GM21825 (cell line): ENCODE measurements at regions not wholly inside any gene's neighbourhood (a gene's known extent, or its start where the extent isn't known, plus 50 kb on each side); places are given as distances from the start of the nearest gene placed in this dataset.
"Not testable (repeated sequence)": the region's sequence is repeated elsewhere in the genome, so short reads cannot be mapped to it uniquely, and the experiment has no call there.

ENCODE experiments used
- ATAC-seq: cut with Tn5 transposase; IDR thresholded peaks from one replicate; pipeline ENCODE4 v1.9.1; 2021; ENCODE audit warnings: mild to moderate bottlenecking, moderate library complexity; ENCODE audit not compliant: unreplicated experiment

GRCh38 chr9:113739605-113740507 is 136.3 kb upstream of the ZNF618 start:
- ATAC-seq: not testable (repeated sequence)

GRCh38 chr9:113740508-113741500 is 135.3 kb upstream of the ZNF618 start:
- not testable (repeated sequence) for ATAC-seq

GRCh38 chr9:113741886-113742854 is 133.9 kb upstream of the ZNF618 start:
- no peak for ATAC-seq

DNA sequence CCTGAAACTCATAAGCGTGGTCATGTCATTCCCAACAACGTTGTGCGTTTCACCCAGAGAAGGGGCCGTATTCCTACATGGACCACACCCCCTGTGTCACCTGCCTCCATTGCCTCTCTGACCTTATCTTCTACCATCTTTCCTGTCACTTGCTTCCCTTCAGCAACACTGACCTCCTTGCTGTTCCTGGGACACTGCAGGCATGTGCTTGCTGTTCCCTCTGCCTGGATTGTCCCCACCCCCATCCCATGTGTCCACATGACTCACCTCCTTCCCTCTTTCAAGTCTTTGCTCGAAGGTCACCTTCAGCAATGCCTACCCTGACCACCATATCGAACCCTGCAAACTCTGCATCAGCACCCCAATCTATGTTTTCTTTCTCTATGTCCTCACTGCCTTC is 133.2 kb upstream of the ZNF618 start:
- no peak for ATAC-seq

DNA sequence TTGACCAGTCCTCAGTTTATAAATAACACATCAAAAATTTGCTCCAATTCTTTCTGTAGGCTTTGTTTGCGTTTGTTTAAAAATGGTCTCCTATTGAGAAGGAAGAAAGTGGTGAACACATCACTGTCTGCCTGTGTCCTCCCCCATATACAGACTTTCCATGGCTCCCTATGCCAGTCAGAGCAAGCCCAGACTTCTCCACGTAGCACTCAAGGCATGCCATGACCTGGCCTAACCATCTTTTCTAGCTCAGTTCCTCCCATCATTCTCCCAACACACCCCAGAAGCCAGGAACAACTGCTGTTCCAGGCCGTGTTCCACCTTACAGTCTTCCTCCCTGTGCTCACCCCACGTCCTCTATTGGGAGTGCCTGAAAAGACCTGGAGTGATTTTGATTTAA is 129.6 kb upstream of the ZNF618 start:
- no peak for ATAC-seq

DNA sequence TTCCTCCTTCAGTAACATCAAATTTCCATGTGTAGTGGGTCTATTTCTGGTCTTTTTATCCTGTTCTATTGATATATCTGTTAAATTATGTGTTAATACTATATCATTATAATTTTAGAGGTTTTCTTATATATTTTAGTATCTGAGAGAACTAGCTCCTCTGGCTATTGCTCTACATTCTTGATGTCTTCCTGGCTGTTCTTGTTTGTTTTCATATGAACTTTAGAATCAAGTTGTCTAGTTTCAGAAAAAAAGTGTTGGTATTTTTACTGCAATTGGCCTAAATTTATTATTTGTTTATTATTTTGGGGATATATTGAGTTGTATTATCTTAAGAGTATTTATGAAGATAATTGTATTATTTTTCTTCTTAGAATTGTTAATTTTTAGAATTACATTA is 128.0 kb upstream of the ZNF618 start:
- ATAC-seq: no peak

DNA sequence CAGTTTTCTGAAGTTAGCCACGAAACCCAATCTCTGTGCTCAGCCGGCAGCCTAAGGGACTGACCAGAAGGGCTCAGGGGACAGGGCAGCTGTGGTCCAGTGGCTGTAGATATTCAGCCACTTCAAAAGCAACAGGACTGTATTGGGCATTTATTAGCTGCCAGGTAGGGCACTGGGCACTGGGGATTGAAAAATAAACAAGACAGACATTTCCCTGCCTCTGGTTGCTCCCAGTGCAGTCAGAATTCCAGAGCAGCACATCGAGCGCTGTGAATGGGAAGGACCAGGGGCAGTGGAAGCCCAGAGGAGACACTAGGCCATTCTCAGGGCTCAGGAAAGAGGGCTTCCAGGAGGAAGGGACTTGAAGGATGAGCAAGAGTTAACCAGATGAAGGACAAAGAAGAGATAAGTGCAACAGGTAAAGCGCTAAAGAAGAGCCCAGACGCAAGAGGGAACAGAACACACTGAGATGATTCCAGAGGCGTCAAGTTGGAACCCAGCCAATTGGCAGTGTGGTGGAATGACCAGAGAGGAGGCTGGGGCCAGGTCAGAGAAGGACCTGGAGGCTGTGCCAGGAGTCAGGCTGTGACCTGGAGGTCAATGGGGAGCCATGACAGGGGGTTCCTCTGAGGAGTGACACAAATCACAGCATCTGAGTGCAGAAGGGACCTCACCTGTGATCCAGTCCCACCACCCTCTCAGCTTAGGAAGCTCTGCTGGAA is 122.5 kb upstream of the ZNF618 start:
- no peak for ATAC-seq

- no peak for ATAC-seq
Measured at GRCh38 chr9:113754739-113755138, 121.4 kb upstream of the ZNF618 start.

- ATAC-seq: no peak
Measured at GRCh38 chr9:113755433-113755832, 120.7 kb upstream of the ZNF618 start.

- ATAC-seq: no peak
Measured at GRCh38 chr9:113756476-113757192, 119.5 kb upstream of the ZNF618 start.

DNA sequence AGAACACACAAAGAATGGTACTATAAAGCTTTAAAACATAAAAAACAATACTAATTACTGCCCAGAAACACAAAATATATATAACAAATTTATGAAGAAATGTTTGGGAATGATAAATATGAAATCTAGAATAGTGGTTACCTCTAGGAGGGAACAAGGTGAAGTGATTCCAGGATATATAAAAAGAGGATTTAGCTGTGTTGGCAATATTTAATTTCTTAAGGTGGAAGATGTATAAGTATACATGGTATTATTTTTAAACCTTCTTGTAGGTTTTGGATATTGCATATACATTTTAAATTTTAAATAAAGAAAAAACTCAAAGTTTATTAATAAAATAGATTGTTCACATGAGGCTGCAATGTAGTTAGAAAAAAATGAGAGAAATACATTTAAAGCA is 112.7 kb upstream of the ZNF618 start:
- no peak for ATAC-seq

DNA sequence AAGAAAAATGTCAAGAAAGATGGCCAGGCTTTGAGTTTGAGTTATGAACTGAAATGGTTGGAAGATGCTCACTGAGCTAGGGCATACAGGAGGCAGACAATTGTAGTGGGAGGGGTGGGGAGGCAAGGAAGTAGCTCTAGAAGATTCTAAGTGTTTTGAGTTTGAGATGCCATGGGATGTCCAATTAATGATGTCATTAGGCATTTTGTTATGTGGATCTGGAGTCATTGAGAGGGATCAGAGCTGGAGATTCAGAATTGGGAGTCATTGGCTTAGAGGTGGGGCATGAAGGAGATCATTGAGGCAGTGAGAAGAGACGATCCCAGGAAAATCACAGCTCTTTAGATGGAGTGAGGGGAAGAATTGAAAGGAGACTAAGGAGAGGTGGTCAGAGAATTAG is 111.5 kb upstream of the ZNF618 start:
- no peak for ATAC-seq

GRCh38 chr9:113769412-113769811 is 106.7 kb upstream of the ZNF618 start:
- ATAC-seq: no peak

DNA sequence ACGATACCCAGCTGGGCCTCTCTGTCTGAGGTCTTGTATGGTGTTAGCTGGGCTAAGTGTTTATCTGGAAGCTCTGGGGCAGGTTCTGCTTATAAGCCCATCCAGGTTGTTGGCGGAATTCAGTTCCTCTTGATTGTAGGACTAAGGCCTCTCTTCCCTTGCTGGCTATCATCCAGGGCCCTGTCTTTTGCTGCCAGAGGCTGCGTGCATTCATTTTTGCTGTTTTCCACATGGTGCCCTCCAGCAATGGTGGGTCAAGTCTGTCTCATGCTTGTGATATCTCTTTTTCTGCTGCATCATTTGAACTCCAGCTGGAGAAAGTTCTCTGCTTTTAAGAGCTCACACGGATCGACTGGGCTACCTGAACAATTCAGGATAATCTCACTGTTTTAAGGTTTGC is 105.7 kb upstream of the ZNF618 start:
- ATAC-seq: no peak

- no peak for ATAC-seq
Measured at GRCh38 chr9:113771199-113771598, 104.9 kb upstream of the ZNF618 start.

- ATAC-seq: no peak
Measured at GRCh38 chr9:113772121-113772810, 103.8 kb upstream of the ZNF618 start.

- ATAC-seq: no peak
Measured at GRCh38 chr9:113774963-113775362, 101.1 kb upstream of the ZNF618 start.

DNA sequence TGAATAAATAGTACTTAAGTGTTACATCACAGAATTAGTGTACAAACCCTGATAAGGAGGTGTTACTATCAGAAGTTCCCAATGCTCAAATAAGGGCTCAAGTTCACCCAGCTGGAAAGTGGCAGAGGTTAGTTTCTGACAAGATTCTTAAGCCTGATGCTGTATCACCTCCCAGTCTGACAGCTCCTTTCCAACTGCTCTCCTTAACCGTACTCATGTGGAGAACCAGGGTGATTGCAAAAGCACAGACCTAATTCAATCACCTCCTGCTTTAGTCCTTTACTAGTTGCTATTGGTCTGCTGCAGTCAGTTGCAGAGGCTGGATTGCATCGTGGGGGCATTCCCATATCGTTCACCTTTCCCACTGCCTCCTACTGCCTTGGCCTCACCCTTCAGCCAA is 100.4 kb upstream of the ZNF618 start:
- no peak for ATAC-seq

DNA sequence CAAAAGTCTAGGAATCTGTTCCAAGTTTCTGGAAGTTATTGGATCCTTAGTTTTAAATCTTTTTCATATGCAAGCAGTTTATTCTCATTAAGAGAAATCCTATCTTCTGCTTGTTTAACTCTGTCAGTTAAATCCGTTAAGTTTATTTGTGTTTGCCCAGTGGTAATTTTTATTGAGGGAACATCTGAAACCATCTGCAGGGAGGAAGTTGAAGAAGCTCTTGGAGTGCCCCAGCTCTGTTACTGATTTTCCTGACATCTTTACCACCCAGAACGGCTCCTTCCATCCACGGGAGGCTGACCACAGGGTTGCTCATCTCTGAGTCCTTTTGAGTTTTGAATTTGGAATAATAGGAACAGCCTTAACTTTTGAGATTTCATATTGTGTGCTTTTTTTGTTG is 99.9 kb upstream of the ZNF618 start:
- ATAC-seq: no peak
